D341Med (cell line): ENCODE measurements at regions not wholly inside any gene's neighbourhood (a gene's known extent, or its start where the extent isn't known, plus 50 kb on each side); places are given as distances from the start of the nearest gene placed in this dataset.

Experiments
- DNase-seq: peaks from one replicate; pipeline ENCODE4 v3.0.0; 2012; ENCODE audit warnings: low spot score

GRCh38 chr3:115330430-115330829 is 183.3 kb upstream of the ZBTB20 start:
- no peak for DNase-seq

- no peak for DNase-seq
These were observed 185.9 kb upstream of the ZBTB20 start for GRCh38 chr3:115332998-115333397.

GRCh38 chr3:115336836-115337235 is 189.7 kb upstream of the ZBTB20 start:
- DNase-seq: no peak

- DNase-seq: no peak
These were observed 193.5 kb upstream of the ZBTB20 start for GRCh38 chr3:115340586-115340985.

GRCh38 chr3:115341208-115341607 is 194.1 kb upstream of the ZBTB20 start:
- DNase-seq: no peak

GRCh38 chr3:115347737-115348136 is 200.6 kb upstream of the ZBTB20 start:
- DNase-seq: no peak

GRCh38 chr3:115348412-115348811 is 201.3 kb upstream of the ZBTB20 start:
- no peak for DNase-seq

- DNase-seq: no peak
These were observed 202.1 kb upstream of the ZBTB20 start for GRCh38 chr3:115348951-115349745.

GRCh38 chr3:115350606-115351005 is 203.5 kb upstream of the ZBTB20 start:
- DNase-seq: no peak

GRCh38 chr3:115351193-115351592 is 204.1 kb upstream of the ZBTB20 start:
- no peak for DNase-seq

GRCh38 chr3:115354010-115354409 is 206.9 kb upstream of the ZBTB20 start:
- no peak for DNase-seq

- no peak for DNase-seq
These were observed 210.4 kb upstream of the ZBTB20 start for GRCh38 chr3:115357456-115357855.

- DNase-seq: no peak
These were observed 212.4 kb upstream of the ZBTB20 start for GRCh38 chr3:115359536-115359935.

- no peak for DNase-seq
These were observed 214.7 kb upstream of the ZBTB20 start for GRCh38 chr3:115361806-115362205.

- DNase-seq: no peak
These were observed 216.0 kb upstream of the ZBTB20 start for GRCh38 chr3:115363071-115363470.

GRCh38 chr3:115369021-115369420 is 221.9 kb upstream of the ZBTB20 start:
- no peak for DNase-seq

- DNase-seq: no peak
These were observed 228.3 kb upstream of the ZBTB20 start for GRCh38 chr3:115375362-115375761.

- DNase-seq: no peak
These were observed 233.9 kb upstream of the ZBTB20 start for GRCh38 chr3:115380883-115381572.

GRCh38 chr3:115381573-115381912 is 234.5 kb upstream of the ZBTB20 start:
- DNase-seq: no peak

GRCh38 chr3:115381931-115382330 is 234.8 kb upstream of the ZBTB20 start:
- no peak for DNase-seq

GRCh38 chr3:115384381-115384780 is 237.3 kb upstream of the ZBTB20 start:
- no peak for DNase-seq

GRCh38 chr3:115385774-115386730 is 237.3 kb upstream of the GAP43 start:
- DNase-seq: no peak

- DNase-seq: no peak
These were observed 235.1 kb upstream of the GAP43 start for GRCh38 chr3:115388166-115388565.
